GM12873 (cell line): ENCODE measurements at regions not wholly inside any gene's neighbourhood (a gene's known extent, or its start where the extent isn't known, plus 50 kb on each side); places are given as distances from the start of the nearest gene placed in this dataset.

Experiments
- CTCF ChIP-seq: IDR thresholded peaks from 2 replicates; pipeline ENCODE4 v1.5.1; 2012; ENCODE audit warnings: low read depth, mild to moderate bottlenecking, moderate library complexity, low read length, control low read depth; ENCODE audit not compliant: insufficient read depth; ENCODE audit errors: missing control alignments

- no peak for TF ChIP-seq CTCF
Observed at GRCh38 chr3:76203578-76203977, 418.2 kb upstream of the ZNF717 start.

- no peak for TF ChIP-seq CTCF
Observed at GRCh38 chr3:76206346-76206745, 421.0 kb upstream of the ZNF717 start.

GRCh38 chr3:76212679-76213078 is 427.3 kb upstream of the ZNF717 start:
- TF ChIP-seq CTCF, result no peak

- TF ChIP-seq CTCF, result no peak
Observed at GRCh38 chr3:76222201-76222600, 436.9 kb upstream of the ZNF717 start.

GRCh38 chr3:76231258-76231657 is 445.9 kb upstream of the ZNF717 start:
- TF ChIP-seq CTCF, result no peak

- no peak for TF ChIP-seq CTCF
Observed at GRCh38 chr3:76242886-76243753, 457.8 kb upstream of the ZNF717 start.

GRCh38 chr3:76245073-76245472 is 459.7 kb upstream of the ZNF717 start:
- no peak for TF ChIP-seq CTCF
